ENCODE measurements at regions not wholly inside any gene's neighbourhood (a gene's known extent, or its start where the extent isn't known, plus 50 kb on each side); places are given as distances from the start of the nearest gene placed in this dataset.

- TF ChIP-seq, protein P1, sequence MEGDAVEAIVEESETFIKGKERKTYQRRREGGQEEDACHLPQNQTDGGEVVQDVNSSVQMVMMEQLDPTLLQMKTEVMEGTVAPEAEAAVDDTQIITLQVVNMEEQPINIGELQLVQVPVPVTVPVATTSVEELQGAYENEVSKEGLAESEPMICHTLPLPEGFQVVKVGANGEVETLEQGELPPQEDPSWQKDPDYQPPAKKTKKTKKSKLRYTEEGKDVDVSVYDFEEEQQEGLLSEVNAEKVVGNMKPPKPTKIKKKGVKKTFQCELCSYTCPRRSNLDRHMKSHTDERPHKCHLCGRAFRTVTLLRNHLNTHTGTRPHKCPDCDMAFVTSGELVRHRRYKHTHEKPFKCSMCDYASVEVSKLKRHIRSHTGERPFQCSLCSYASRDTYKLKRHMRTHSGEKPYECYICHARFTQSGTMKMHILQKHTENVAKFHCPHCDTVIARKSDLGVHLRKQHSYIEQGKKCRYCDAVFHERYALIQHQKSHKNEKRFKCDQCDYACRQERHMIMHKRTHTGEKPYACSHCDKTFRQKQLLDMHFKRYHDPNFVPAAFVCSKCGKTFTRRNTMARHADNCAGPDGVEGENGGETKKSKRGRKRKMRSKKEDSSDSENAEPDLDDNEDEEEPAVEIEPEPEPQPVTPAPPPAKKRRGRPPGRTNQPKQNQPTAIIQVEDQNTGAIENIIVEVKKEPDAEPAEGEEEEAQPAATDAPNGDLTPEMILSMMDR (optimal IDR thresholded peaks at IDR 0.05 in 1 of 3, IDR thresholded peaks at IDR 0.05 in 1 of 3, conservative IDR thresholded peaks at IDR 0.05 in 1 of 3; ENCODE audit: extremely low read depth in 1 of 3, insufficient read depth in 2 of 3, low read length in 3 of 3): no peak
- no peak for TF ChIP-seq EZH2 (IDR thresholded peaks at IDR 0.05; ENCODE audit: low read length)
These were observed 122.3 kb downstream of the FOXD2 start for GRCh38 chr1:47559944-47560695.
